HEK293T (cell line): ENCODE measurements at regions not wholly inside any gene's neighbourhood (a gene's known extent, or its start where the extent isn't known, plus 50 kb on each side); places are given as distances from the start of the nearest gene placed in this dataset.
A peak's percentile ranks its signal among the peaks of the same experiment; 100 is the strongest.
"Not testable (repeated sequence)": the region's sequence is repeated elsewhere in the genome, so short reads cannot be mapped to it uniquely, and the experiment has no call there.

ENCODE experiments used
- CTCF ChIA-PET: fragments of 350-600 bp; formaldehyde crosslinking; extraction: SDS; loops from one replicate; lab custom pipeline; 2021; ENCODE audit warnings: antibody characterized with exemption, inconsistent platforms; lab: Yijun Ruan, JAX
- POLR2A ChIA-PET: fragments of 350-600 bp; formaldehyde crosslinking; extraction: SDS; loops from one replicate; lab custom pipeline; 2020; ENCODE audit warnings: antibody characterized with exemption, inconsistent platforms; lab: Yijun Ruan, JAX
- DNase-seq: peaks from one replicate; pipeline ENCODE4 v3.0.0; 2012; ENCODE audit warnings: mixed read lengths; ENCODE audit errors: extremely low spot score
- ARNT ChIP-seq: fragments of 450-650 bp; IDR thresholded peaks from 2 replicates; pipeline ENCODE4 v1.6.1; 2017; ENCODE audit warnings: mild to moderate bottlenecking
- BHLHE40 ChIP-seq: fragments of 450-650 bp; IDR thresholded peaks from 2 replicates; pipeline ENCODE4 v1.6.1; 2016; ENCODE audit warnings: mild to moderate bottlenecking, moderate library complexity, borderline replicate concordance
- CTBP1 ChIP-seq: fragments of 450-650 bp; IDR thresholded peaks from 2 replicates; pipeline ENCODE4 v1.6.1; 2016; ENCODE audit warnings: borderline replicate concordance
- ELF4 ChIP-seq: fragments of 450-650 bp; IDR thresholded peaks from 2 replicates; pipeline ENCODE4 v1.6.1; 2017; ENCODE audit warnings: antibody characterized with exemption
- FOXA1 ChIP-seq: fragments of 450-650 bp; IDR thresholded peaks from 2 replicates; pipeline ENCODE4 v1.6.1; 2016; ENCODE audit warnings: mild to moderate bottlenecking
- FOXK2 ChIP-seq: fragments of 450-650 bp; IDR thresholded peaks from 2 replicates; pipeline ENCODE4 v1.6.1; 2016; ENCODE audit warnings: mild to moderate bottlenecking
- FOXM1 ChIP-seq: fragments of 450-650 bp; IDR thresholded peaks from 2 replicates; pipeline ENCODE4 v1.6.1; 2017; ENCODE audit warnings: mild to moderate bottlenecking, borderline replicate concordance
- HDGF ChIP-seq: fragments of 450-650 bp; IDR thresholded peaks from 2 replicates; pipeline ENCODE4 v1.6.1; 2017; ENCODE audit warnings: antibody characterized with exemption, borderline replicate concordance
- L3MBTL2 ChIP-seq: fragments of 450-650 bp; conservative IDR thresholded peaks from 2 replicates; pipeline ENCODE4 v1.6.1; 2016; ENCODE audit warnings: mild to moderate bottlenecking
- LEF1 ChIP-seq: fragments of 450-650 bp; IDR thresholded peaks from 2 replicates; pipeline ENCODE4 v1.6.1; 2017; ENCODE audit warnings: mild to moderate bottlenecking, borderline replicate concordance
- NFRKB ChIP-seq: fragments of 450-650 bp; IDR thresholded peaks from 2 replicates; pipeline ENCODE4 v1.6.1; 2016; ENCODE audit warnings: mild to moderate bottlenecking, moderate library complexity
- SP1 ChIP-seq: fragments of 450-650 bp; IDR thresholded peaks from 2 replicates; pipeline ENCODE4 v1.6.1; 2017
- SUZ12 ChIP-seq: fragments of 450-650 bp; IDR thresholded peaks from 2 replicates; pipeline ENCODE4 v1.6.1; 2016; ENCODE audit warnings: mild to moderate bottlenecking
- TARDBP ChIP-seq: fragments of 450-650 bp; IDR thresholded peaks from 2 replicates; pipeline ENCODE4 v1.6.1; 2016
- ZNF384 ChIP-seq: fragments of 450-650 bp; IDR thresholded peaks from 2 replicates; pipeline ENCODE4 v1.6.1; 2016
- TF ChIP-seq, protein P1 (sequence below): fragments of 450-650 bp; IDR thresholded peaks from 2 replicates; pipeline ENCODE4 v1.6.1; 2016

DNA sequence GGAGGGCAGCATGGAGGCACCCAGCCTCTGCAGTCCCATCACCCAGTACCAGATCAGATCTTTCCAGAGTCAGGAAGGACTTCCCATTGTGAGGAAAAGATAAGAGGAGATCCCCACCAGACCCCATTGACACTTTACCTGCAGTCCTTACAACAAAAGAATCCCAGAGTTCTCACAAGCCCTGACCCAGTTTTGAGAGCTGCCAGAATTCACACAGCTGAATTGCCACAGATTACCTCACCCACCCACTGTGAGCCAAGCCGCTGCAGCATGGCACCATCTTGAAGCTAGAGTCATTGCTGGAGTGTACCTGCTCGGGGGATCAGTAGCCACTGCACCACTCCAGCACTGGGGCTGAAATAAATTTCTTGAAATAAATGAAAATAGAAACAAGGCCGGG is 91.8 kb upstream of the UBASH3B start:
- TF ChIP-seq ZNF384 (no peak), BHLHE40 (no peak), ELF4 (no peak)
- TF ChIP-seq, protein P1, sequence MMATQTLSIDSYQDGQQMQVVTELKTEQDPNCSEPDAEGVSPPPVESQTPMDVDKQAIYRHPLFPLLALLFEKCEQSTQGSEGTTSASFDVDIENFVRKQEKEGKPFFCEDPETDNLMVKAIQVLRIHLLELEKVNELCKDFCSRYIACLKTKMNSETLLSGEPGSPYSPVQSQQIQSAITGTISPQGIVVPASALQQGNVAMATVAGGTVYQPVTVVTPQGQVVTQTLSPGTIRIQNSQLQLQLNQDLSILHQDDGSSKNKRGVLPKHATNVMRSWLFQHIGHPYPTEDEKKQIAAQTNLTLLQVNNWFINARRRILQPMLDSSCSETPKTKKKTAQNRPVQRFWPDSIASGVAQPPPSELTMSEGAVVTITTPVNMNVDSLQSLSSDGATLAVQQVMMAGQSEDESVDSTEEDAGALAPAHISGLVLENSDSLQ, result no peak
- no peak for DNase-seq
- ChIA-PET POLR2A (no interaction called here), CTCF (no interaction called here)

- no peak for TF ChIP-seq NFRKB
- TF ChIP-seq ZNF384, result peak; percentile 54; the same call in 1 of the 2 replicates
- peak; percentile 66 for DNase-seq
- ChIA-PET POLR2A (no interaction called here), CTCF (no interaction called here)
Measured at GRCh38 chr11:122559734-122560382, 95.7 kb upstream of the UBASH3B start.

- DNase-seq, CTCF ChIA-PET, POLR2A ChIA-PET: not testable (repeated sequence)
Measured at GRCh38 chr11:122559218-122559617, 96.3 kb upstream of the UBASH3B start.

DNA sequence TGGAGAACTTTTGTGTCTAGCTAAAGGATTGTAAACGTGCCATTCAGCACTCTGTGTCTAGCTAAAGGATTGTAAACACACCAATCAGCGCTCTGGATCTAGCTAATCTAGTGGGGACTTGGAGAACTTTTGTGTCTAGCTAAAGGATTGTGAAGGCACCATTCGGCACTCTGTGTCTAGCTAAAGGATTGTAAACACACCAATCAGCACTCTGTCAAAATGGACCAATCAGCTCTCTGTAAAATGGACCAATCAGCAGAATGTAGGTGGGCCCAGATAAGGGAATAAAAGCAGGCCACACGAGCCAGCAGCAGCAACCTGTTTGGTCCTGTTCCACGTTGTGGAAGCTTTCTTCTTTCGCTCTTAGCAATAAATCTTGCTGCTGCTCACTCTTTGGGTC is 98.4 kb upstream of the UBASH3B start:
- CTCF ChIA-PET, result interaction anchor here (0.7 kb wide), 1 partner anchor 480 kb away, joined by 3 read pairs; no protein-coding TSS in a partner anchor
- DNase-seq, POLR2A ChIA-PET: not testable (repeated sequence)

DNA sequence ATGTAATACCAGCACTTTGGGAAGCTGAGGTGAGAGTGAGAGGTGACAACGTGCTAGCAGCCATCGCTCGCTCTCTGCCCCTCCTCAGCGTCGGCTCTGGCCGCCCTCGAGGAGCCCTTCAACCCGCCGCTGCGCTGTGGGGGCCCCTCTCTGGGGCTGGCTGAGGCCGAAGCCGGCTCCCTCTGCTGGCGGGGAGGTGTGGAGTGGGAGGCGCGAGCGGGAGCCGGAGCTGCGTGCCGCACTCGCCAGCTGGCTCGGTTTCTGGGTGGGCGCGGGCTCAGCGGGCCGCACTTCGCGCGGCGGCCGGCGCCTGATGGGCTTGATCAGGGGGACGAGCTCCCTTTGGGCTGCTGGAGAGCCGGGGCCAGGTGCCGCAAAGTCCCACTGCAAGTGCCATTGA is 98.9 kb upstream of the UBASH3B start:
- TF ChIP-seq L3MBTL2, result 0 out of 2 replicates have a peak, but pooled peaks have one; percentile 34
- TF ChIP-seq FOXA1, result no peak
- DNase-seq, result no peak
- ChIA-PET POLR2A (no interaction called here), CTCF (interaction anchor here (0.7 kb wide), 1 partner anchor 480 kb away, joined by 3 read pairs; no protein-coding TSS in a partner anchor)

DNA sequence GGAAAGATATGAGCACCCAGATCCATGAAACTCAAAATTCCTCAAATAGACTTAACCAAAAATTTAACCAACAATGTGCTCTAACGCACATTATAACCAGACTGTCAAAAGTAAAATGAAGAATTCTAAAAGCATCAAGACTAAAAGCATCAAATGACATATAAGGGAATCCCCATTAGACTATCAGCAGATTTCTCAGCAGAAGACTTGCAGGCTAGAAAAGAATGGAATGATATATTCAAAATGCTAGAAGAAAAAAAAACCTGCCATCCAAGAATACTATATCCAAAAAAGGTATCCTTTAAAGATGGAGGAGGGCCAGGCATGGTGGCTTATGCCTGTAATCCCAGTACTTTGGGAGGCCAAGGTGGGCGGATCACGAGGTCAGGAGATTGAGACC is 117.5 kb upstream of the UBASH3B start:
- no peak for TF ChIP-seq CTBP1
- no peak for TF ChIP-seq FOXM1
- no peak for TF ChIP-seq BHLHE40
- no peak for TF ChIP-seq SUZ12
- no peak for TF ChIP-seq FOXA1
- no peak for TF ChIP-seq FOXK2
- no peak for TF ChIP-seq L3MBTL2
- POLR2A ChIA-PET, result no interaction called here
- CTCF ChIA-PET, result no interaction called here
- no peak for DNase-seq

DNA sequence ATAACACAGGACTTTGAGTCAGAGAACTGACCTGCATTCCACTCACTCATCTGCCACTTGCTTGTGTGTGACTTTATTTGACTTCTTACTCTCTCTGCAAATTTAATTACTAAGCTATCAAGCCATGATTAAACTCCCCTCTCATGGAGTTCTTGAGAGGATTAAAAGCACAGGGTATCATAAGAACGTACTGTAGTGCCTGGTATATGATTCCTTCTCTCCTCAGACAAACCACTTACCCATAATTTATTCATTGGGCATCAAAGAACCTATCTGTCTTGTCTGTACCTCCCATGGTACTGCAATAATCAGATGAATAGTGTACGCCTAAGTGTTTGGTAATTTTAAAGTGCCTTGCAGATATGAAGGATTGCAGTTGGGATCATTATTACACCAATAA is 130.6 kb upstream of the UBASH3B start:
- DNase-seq, result no peak
- CTCF ChIA-PET, result interaction anchor here (0.6 kb wide), 1 partner anchor 9 kb away, joined by 3 read pairs; no protein-coding TSS in a partner anchor
- POLR2A ChIA-PET, result no interaction called here
- TF ChIP-seq ELF4, result no peak
- no peak for TF ChIP-seq HDGF
- TF ChIP-seq CTBP1, result no peak
- no peak for TF ChIP-seq SP1
- no peak for TF ChIP-seq NFRKB
- TF ChIP-seq SUZ12, result no peak
- TF ChIP-seq ZNF384, result no peak
- TF ChIP-seq BHLHE40, result no peak
- TF ChIP-seq, protein P1, result no peak
- TF ChIP-seq FOXM1, result no peak
- no peak for TF ChIP-seq L3MBTL2
- no peak for TF ChIP-seq FOXK2
- no peak for TF ChIP-seq TARDBP
- no peak for TF ChIP-seq ARNT
- no peak for TF ChIP-seq LEF1
- no peak for TF ChIP-seq FOXA1

GRCh38 chr11:122523846-122524805 is 131.4 kb upstream of the UBASH3B start:
- DNase-seq, result no peak
- no peak for TF ChIP-seq BHLHE40
- no peak for TF ChIP-seq L3MBTL2
- no peak for TF ChIP-seq TARDBP
- TF ChIP-seq, protein P1, result no peak
- no peak for TF ChIP-seq FOXK2
- no peak for TF ChIP-seq HDGF
- no peak for TF ChIP-seq FOXA1
- no peak for TF ChIP-seq ELF4
- no peak for TF ChIP-seq CTBP1
- TF ChIP-seq ARNT, result no peak
- no peak for TF ChIP-seq LEF1
- TF ChIP-seq NFRKB, result no peak
- ChIA-PET CTCF (interaction anchor here (0.6 kb wide), 1 partner anchor 8 kb away, joined by 3 read pairs; no protein-coding TSS in a partner anchor), POLR2A (no interaction called here)
